Neural cell (in vitro differentiated cells): ENCODE measurements at regions not wholly inside any gene's neighbourhood (a gene's known extent, or its start where the extent isn't known, plus 50 kb on each side); places are given as distances from the start of the nearest gene placed in this dataset.

Experiments used
- EP300 ChIP-seq: fragments of 450-650 bp; conservative IDR thresholded peaks from 2 replicates; pipeline ENCODE4 v1.6.1; 2014; ENCODE audit warnings: antibody characterized with exemption, mild to moderate bottlenecking, moderate library complexity; ENCODE audit not compliant: poor library complexity, severe bottlenecking
- EZH2 ChIP-seq: fragments of 200-600, 300-800 bp; shearing (Covaris generic), sonication (generic); IDR thresholded peaks from 2 replicates; pipeline ENCODE4 v1.6.1; 2014; ENCODE audit warnings: antibody characterized with exemption, low read length, borderline replicate concordance, mild to moderate bottlenecking; ENCODE audit not compliant: insufficient read depth, poor library complexity, severe bottlenecking
- MXI1 ChIP-seq: fragments of 450-650 bp; conservative IDR thresholded peaks from 2 replicates; pipeline ENCODE4 v1.6.1; 2014; ENCODE audit warnings: antibody characterized with exemption, mild to moderate bottlenecking; ENCODE audit not compliant: poor library complexity, severe bottlenecking
- POLR2AphosphoS5 ChIP-seq: IDR thresholded peaks from 2 replicates; pipeline ENCODE4 v1.6.1; 2012
- RAD21 ChIP-seq: fragments of 450-650 bp; conservative IDR thresholded peaks from 2 replicates; pipeline ENCODE4 v1.6.1; 2014; ENCODE audit warnings: antibody characterized with exemption, mild to moderate bottlenecking, moderate library complexity
- SMC3 ChIP-seq: fragments of 450-650 bp; conservative IDR thresholded peaks from 2 replicates; pipeline ENCODE4 v1.6.1; 2014; ENCODE audit warnings: antibody characterized with exemption, mild to moderate bottlenecking, moderate library complexity; ENCODE audit not compliant: poor library complexity
- TAF1 ChIP-seq: IDR thresholded peaks from 2 replicates; pipeline ENCODE4 v1.6.1; 2012; ENCODE audit warnings: low read depth
- TF ChIP-seq, protein P1 (sequence below): fragments of 450-650 bp; IDR thresholded peaks from 2 replicates; pipeline ENCODE4 v1.5.1; 2014; ENCODE audit warnings: antibody characterized with exemption, mild to moderate bottlenecking, moderate library complexity; ENCODE audit not compliant: poor library complexity, severe bottlenecking
- TF ChIP-seq, protein P2 (sequence below): IDR thresholded peaks from 2 replicates; pipeline ENCODE4 v1.6.1; 2012; ENCODE audit warnings: borderline replicate concordance

GRCh38 chr5:40400245-40400644 is 279.5 kb upstream of the PTGER4 start:
- TF ChIP-seq, protein P1, sequence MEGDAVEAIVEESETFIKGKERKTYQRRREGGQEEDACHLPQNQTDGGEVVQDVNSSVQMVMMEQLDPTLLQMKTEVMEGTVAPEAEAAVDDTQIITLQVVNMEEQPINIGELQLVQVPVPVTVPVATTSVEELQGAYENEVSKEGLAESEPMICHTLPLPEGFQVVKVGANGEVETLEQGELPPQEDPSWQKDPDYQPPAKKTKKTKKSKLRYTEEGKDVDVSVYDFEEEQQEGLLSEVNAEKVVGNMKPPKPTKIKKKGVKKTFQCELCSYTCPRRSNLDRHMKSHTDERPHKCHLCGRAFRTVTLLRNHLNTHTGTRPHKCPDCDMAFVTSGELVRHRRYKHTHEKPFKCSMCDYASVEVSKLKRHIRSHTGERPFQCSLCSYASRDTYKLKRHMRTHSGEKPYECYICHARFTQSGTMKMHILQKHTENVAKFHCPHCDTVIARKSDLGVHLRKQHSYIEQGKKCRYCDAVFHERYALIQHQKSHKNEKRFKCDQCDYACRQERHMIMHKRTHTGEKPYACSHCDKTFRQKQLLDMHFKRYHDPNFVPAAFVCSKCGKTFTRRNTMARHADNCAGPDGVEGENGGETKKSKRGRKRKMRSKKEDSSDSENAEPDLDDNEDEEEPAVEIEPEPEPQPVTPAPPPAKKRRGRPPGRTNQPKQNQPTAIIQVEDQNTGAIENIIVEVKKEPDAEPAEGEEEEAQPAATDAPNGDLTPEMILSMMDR = no peak
- TF ChIP-seq, protein P2, sequence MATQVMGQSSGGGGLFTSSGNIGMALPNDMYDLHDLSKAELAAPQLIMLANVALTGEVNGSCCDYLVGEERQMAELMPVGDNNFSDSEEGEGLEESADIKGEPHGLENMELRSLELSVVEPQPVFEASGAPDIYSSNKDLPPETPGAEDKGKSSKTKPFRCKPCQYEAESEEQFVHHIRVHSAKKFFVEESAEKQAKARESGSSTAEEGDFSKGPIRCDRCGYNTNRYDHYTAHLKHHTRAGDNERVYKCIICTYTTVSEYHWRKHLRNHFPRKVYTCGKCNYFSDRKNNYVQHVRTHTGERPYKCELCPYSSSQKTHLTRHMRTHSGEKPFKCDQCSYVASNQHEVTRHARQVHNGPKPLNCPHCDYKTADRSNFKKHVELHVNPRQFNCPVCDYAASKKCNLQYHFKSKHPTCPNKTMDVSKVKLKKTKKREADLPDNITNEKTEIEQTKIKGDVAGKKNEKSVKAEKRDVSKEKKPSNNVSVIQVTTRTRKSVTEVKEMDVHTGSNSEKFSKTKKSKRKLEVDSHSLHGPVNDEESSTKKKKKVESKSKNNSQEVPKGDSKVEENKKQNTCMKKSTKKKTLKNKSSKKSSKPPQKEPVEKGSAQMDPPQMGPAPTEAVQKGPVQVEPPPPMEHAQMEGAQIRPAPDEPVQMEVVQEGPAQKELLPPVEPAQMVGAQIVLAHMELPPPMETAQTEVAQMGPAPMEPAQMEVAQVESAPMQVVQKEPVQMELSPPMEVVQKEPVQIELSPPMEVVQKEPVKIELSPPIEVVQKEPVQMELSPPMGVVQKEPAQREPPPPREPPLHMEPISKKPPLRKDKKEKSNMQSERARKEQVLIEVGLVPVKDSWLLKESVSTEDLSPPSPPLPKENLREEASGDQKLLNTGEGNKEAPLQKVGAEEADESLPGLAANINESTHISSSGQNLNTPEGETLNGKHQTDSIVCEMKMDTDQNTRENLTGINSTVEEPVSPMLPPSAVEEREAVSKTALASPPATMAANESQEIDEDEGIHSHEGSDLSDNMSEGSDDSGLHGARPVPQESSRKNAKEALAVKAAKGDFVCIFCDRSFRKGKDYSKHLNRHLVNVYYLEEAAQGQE = no peak
- TF ChIP-seq POLR2AphosphoS5 (no peak), EZH2 (no peak), TAF1 (no peak), RAD21 (no peak), SMC3 (no peak), MXI1 (no peak), EP300 (no peak)
